Lower leg skin (tissue), 3 donors: ENCODE measurements at regions not wholly inside any gene's neighbourhood (a gene's known extent, or its start where the extent isn't known, plus 50 kb on each side); places are given as distances from the start of the nearest gene placed in this dataset.

ENCODE experiments used
- CTCF ChIP-seq, 3 donors: fragments of 450-650 bp; IDR thresholded peaks; one replicate each; pipeline ENCODE4 v1.5.1; 2016; ENCODE audit warnings: antibody characterized with exemption in 3 of 3, mild to moderate bottlenecking in 3 of 3, moderate library complexity in 2 of 3
- POLR2A ChIP-seq, 2 donors: fragments of 450-650 bp; IDR thresholded peaks; one replicate each; pipeline ENCODE4 v1.6.1; 2016 to 2017; ENCODE audit warnings: antibody characterized with exemption in 2 of 2, mild to moderate bottlenecking in 1 of 2, moderate library complexity in 1 of 2

GRCh38 chr22:34068001-34068400 lies 147.7 kb upstream of the LARGE1 start:
- TF ChIP-seq POLR2A (IDR thresholded peaks at IDR 0.05) (no peak), CTCF (IDR thresholded peaks at IDR 0.05) (no peak)
